ENCODE measurements at regions not wholly inside any gene's neighbourhood (a gene's known extent, or its start where the extent isn't known, plus 50 kb on each side); places are given as distances from the start of the nearest gene placed in this dataset.

DNA sequence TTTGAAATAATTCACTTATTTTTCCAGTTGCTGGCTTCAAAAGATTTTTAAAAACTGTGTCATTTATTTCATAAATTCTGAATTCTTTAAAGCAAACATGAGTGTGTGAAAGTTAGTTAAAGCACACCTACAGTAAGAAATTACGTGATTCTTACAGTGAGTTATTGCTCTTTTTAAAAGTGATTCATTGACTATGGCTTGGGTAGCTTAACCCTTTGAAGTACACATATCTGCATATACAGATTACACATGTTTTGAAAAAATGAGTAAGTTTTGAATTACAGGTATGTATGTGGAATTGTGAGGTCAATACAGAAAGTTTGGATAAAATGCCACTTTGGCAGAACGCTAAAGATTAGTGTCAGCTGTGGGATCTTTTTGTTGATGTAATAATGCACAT is 64.5 kb upstream of the MBNL1 start:
- H3K9ac ChIP-seq (ENCODE audit: low read length), result peak overlapping the region; percentile 85

DNA sequence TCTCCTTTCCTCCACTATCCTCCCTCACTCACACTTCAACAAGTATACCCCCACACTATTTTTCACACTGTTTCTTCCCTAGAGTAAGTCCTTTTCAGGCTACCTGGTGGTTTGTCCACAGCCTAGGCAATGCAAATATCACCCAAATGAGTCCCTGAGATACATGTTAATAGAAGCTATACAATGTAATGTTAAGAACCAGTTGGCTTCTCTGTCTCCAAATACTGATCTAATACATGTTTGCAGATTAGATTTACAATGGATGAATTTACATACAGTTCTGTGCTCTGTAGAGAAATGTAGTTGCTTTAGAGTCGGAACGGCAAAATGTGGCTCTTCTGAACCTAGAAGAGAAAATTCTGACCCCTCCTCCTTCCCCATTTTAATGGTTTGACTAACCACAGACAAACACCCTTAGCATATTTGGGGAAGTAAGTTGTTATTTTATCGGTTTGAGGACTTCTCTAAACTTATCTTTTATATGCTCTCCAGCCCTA is 63.6 kb upstream of the MBNL1 start:
- peak overlapping the region; percentile 62 for H2AFZ ChIP-seq (ENCODE audit: insufficient read depth, low read depth, low read length, poor library complexity, severe bottlenecking)
- H3K9me3 Mint-ChIP-seq (ENCODE audit: insufficient read depth), result peaks cover 3% of the 10 kb centered on the region
- peaks cover 21 to 40% of the 10 kb centered on the region in 2 donors for H3K4me1 ChIP-seq (ENCODE audit: control insufficient read depth in 2 of 2, insufficient read depth in 2 of 2, low read length in 2 of 2)
- ATAC-seq (ENCODE audit: low read depth) (peak; percentile 82), DNase-seq (peak; percentile 87)
- H3K27ac ChIP-seq (ENCODE audit: low read length in 2 of 2), result peak overlapping the region; percentile 83 to 92
- peak overlapping the region; percentile 95 for H3K4me3 Mint-ChIP-seq
- intact Hi-C loops (cut with micrococcal nuclease), result loop anchor here (1.0 to 2.0 kb wide), 4 partner anchors 9 to 63 kb away; partner anchors contain the start of gene MBNL1
- peak overlapping the region; percentile 66 to 97 (median 72) for H3K4me3 ChIP-seq (ENCODE audit: control extremely low read depth in 1 of 5, extremely low read depth in 1 of 5, insufficient read depth in 1 of 5, low read depth in 2 of 5, low read length in 4 of 5)
- H3K4me1 Mint-ChIP-seq, result peaks cover 46% of the 10 kb centered on the region
- CTCF ChIA-PET, result interaction anchor here (0.6 to 3.7 kb wide), 8 partner anchors 12 to 239 kb away, joined by 3 to 29 read pairs (median 6); partner anchors contain the start of gene MBNL1
- peaks cover 55% of the 10 kb centered on the region for H3K79me2 ChIP-seq (ENCODE audit: control insufficient read depth, insufficient read depth, low read length)
- H3K4me2 ChIP-seq (replicated peaks; ENCODE audit: low read depth, low read length, poor library complexity, severe bottlenecking), result peak overlapping the region; percentile 77
- no peaks in the 10 kb centered on the region for H3K27me3 Mint-ChIP-seq
- peak overlapping the region; percentile 96 for H3K27ac Mint-ChIP-seq
- TF ChIP-seq, protein P1, sequence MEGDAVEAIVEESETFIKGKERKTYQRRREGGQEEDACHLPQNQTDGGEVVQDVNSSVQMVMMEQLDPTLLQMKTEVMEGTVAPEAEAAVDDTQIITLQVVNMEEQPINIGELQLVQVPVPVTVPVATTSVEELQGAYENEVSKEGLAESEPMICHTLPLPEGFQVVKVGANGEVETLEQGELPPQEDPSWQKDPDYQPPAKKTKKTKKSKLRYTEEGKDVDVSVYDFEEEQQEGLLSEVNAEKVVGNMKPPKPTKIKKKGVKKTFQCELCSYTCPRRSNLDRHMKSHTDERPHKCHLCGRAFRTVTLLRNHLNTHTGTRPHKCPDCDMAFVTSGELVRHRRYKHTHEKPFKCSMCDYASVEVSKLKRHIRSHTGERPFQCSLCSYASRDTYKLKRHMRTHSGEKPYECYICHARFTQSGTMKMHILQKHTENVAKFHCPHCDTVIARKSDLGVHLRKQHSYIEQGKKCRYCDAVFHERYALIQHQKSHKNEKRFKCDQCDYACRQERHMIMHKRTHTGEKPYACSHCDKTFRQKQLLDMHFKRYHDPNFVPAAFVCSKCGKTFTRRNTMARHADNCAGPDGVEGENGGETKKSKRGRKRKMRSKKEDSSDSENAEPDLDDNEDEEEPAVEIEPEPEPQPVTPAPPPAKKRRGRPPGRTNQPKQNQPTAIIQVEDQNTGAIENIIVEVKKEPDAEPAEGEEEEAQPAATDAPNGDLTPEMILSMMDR (IDR thresholded peaks at IDR 0.05), result no peak
- no peak for TF ChIP-seq EZH2 (IDR thresholded peaks at IDR 0.05; ENCODE audit: borderline replicate concordance, insufficient read depth, low read depth, low read length, poor library complexity, severe bottlenecking)
- H3K9ac ChIP-seq (ENCODE audit: low read length), result peak overlapping the region; percentile 85
- WGBS (ENCODE audit: insufficient coverage), result no CpG with 5 or more reads among the region's 3 CpGs
- no peaks in the 10 kb centered on the region for H3K27me3 ChIP-seq (replicated peaks in 1 of 4; ENCODE audit: control extremely low read depth in 1 of 4, control insufficient read depth in 3 of 4, insufficient read depth in 4 of 4, low read length in 3 of 4)
- POLR2A ChIA-PET, result interaction anchor here (0.6 to 3.7 kb wide), 6 partner anchors 8 to 109 kb away, joined by 3 to 44 read pairs (median 4); partner anchors contain the start of gene MBNL1
- no peaks in the 10 kb centered on the region for H3K36me3 ChIP-seq (replicated peaks in 1 of 2; ENCODE audit: control extremely low read depth in 1 of 2, control insufficient read depth in 1 of 2, extremely low read depth in 1 of 2, insufficient read depth in 2 of 2, low read length in 1 of 2)
- peaks cover 5 to 10% (median 8%) of the 10 kb centered on the region in 3 donors for H3K9me3 ChIP-seq (ENCODE audit: control extremely low read depth in 1 of 3, control insufficient read depth in 2 of 3, insufficient read depth in 1 of 3, low read length in 2 of 3)
- no peaks in the 10 kb centered on the region for H4K20me1 ChIP-seq (ENCODE audit: control insufficient read depth, insufficient read depth, low read length, poor library complexity, severe bottlenecking)

More for the DNA sequence above, 64.5 kb upstream of the MBNL1 start:
- Mint-ChIP-seq H3K27ac (peak overlapping the region; percentile 95), H3K9me3 (ENCODE audit: insufficient read depth) (peaks cover 3% of the 10 kb centered on the region), H3K4me3 (peak overlapping the region; percentile 93), H3K27me3 (no peaks in the 10 kb centered on the region), H3K4me1 (peaks cover 53% of the 10 kb centered on the region)
- Histone ChIP-seq H3K4me3 (ENCODE audit: control extremely low read depth in 1 of 5, extremely low read depth in 1 of 5, insufficient read depth in 1 of 5, low read depth in 2 of 5, low read length in 4 of 5) (peak overlapping the region; percentile 66 to 97 (median 72)), H3K79me2 (ENCODE audit: control insufficient read depth, insufficient read depth, low read length) (peaks cover 65% of the 10 kb centered on the region), H4K20me1 (ENCODE audit: control insufficient read depth, insufficient read depth, low read length, poor library complexity, severe bottlenecking) (no peaks in the 10 kb centered on the region), H3K4me1 (ENCODE audit: control insufficient read depth in 2 of 2, insufficient read depth in 2 of 2, low read length in 2 of 2) (peaks cover 30 to 49% of the 10 kb centered on the region in 2 donors), H2AFZ (ENCODE audit: insufficient read depth, low read depth, low read length, poor library complexity, severe bottlenecking) (peak overlapping the region; percentile 59), H3K27ac (ENCODE audit: low read length in 2 of 2) (peak overlapping the region; percentile 83 to 92), H3K4me2 (replicated peaks; ENCODE audit: low read depth, low read length, poor library complexity, severe bottlenecking) (peak overlapping the region; percentile 77), H3K27me3 (replicated peaks in 1 of 4; ENCODE audit: control extremely low read depth in 1 of 4, control insufficient read depth in 3 of 4, insufficient read depth in 4 of 4, low read length in 3 of 4) (no peaks in the 10 kb centered on the region), H3K36me3 (replicated peaks in 1 of 2; ENCODE audit: control extremely low read depth in 1 of 2, control insufficient read depth in 1 of 2, extremely low read depth in 1 of 2, insufficient read depth in 2 of 2, low read length in 1 of 2) (no peaks in the 10 kb centered on the region), H3K9me3 (ENCODE audit: control extremely low read depth in 1 of 3, control insufficient read depth in 2 of 3, insufficient read depth in 1 of 3, low read length in 2 of 3) (peaks cover 5 to 10% (median 8%) of the 10 kb centered on the region in 3 donors)
- TF ChIP-seq EZH2 (IDR thresholded peaks at IDR 0.05; ENCODE audit: borderline replicate concordance, insufficient read depth, low read depth, low read length, poor library complexity, severe bottlenecking), result no peak
- TF ChIP-seq, protein P1 (IDR thresholded peaks at IDR 0.05), result no peak
- ATAC-seq (ENCODE audit: low read depth) (no peak), DNase-seq (peak; percentile 33)
- WGBS (ENCODE audit: insufficient coverage), result no CpG with 5 or more reads among the region's 2 CpGs
- intact Hi-C loops (cut with micrococcal nuclease), result loop anchor here (2.0 to 5.0 kb wide), 2 partner anchors 15 to 1442 kb away; partner anchors contain the start of gene SIAH2
- POLR2A ChIA-PET, result interaction anchor here (0.5 to 3.7 kb wide), 6 partner anchors 10 to 108 kb away, joined by 3 to 44 read pairs (median 6); partner anchors contain the start of gene MBNL1
- CTCF ChIA-PET, result interaction anchor here (0.7 to 3.7 kb wide), 9 partner anchors 9 to 240 kb away, joined by 3 to 29 read pairs (median 9); partner anchors contain the start of gene MBNL1

All from B cell (primary cell).